ENCODE measurements at regions not wholly inside any gene's neighbourhood (a gene's known extent, or its start where the extent isn't known, plus 50 kb on each side); places are given as distances from the start of the nearest gene placed in this dataset.

GRCh38 chr20:43824309-43825050 is 90.2 kb upstream of the TOX2 start:
- no peaks in the 10 kb centered on the region for H3K4me1 ChIP-seq
- H3K27ac ChIP-seq: no peak overlapping the region
- H3K9me3 ChIP-seq: no peaks in the 10 kb centered on the region
- no peaks in the 10 kb centered on the region for H3K27me3 ChIP-seq
- peak; percentile 32 for DNase-seq (ENCODE audit: low spot score)
- no peaks in the 10 kb centered on the region for H3K36me3 ChIP-seq
- TF ChIP-seq, protein P1, sequence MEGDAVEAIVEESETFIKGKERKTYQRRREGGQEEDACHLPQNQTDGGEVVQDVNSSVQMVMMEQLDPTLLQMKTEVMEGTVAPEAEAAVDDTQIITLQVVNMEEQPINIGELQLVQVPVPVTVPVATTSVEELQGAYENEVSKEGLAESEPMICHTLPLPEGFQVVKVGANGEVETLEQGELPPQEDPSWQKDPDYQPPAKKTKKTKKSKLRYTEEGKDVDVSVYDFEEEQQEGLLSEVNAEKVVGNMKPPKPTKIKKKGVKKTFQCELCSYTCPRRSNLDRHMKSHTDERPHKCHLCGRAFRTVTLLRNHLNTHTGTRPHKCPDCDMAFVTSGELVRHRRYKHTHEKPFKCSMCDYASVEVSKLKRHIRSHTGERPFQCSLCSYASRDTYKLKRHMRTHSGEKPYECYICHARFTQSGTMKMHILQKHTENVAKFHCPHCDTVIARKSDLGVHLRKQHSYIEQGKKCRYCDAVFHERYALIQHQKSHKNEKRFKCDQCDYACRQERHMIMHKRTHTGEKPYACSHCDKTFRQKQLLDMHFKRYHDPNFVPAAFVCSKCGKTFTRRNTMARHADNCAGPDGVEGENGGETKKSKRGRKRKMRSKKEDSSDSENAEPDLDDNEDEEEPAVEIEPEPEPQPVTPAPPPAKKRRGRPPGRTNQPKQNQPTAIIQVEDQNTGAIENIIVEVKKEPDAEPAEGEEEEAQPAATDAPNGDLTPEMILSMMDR (IDR thresholded peaks at IDR 0.05): no peak
- H3K4me3 ChIP-seq: no peak overlapping the region

- H3K4me1 ChIP-seq: no peaks in the 10 kb centered on the region
- no peak overlapping the region for H3K27ac ChIP-seq
- no peaks in the 10 kb centered on the region for H3K9me3 ChIP-seq
- no peak overlapping the region for H3K4me3 ChIP-seq
- TF ChIP-seq, protein P1 (IDR thresholded peaks at IDR 0.05): no peak
- H3K36me3 ChIP-seq: no peaks in the 10 kb centered on the region
- no peaks in the 10 kb centered on the region for H3K27me3 ChIP-seq
- no peak for DNase-seq (ENCODE audit: low spot score)
These were observed 92.9 kb upstream of the TOX2 start for GRCh38 chr20:43821795-43822194.

DNA sequence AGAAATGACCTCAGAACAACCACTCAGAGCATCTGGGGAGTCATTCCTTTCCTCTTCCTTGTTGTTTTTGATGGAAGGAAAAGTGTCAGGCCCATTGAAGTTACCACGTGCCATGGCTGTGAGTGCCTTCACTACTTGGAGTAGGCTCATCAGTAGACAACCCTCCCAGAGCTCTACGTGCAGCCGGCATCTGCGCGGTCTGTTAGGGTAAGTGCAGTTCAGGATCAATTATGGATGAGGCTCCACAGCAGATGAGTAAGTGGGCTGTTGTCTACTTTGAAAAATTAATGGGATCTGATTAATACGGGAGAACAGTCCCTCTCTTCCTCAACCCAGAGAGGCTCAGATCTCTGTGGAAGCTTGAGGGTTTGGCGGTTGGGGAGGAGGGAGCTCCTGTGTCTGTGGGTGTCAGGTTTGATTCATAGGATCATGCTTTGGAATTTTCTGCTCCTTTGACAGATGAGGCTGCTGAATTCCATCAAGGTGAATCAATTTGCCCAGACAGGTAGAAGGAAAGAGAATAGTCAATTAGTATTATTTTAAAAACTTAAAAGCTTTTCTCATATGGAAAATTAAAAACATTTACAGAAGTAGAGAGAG is 93.8 kb upstream of the TOX2 start:
- no peaks in the 10 kb centered on the region for H3K9me3 ChIP-seq
- no peaks in the 10 kb centered on the region for H3K36me3 ChIP-seq
- DNase-seq (ENCODE audit: low spot score): no peak
- TF ChIP-seq, protein P1 (IDR thresholded peaks at IDR 0.05): no peak
- no peak overlapping the region for H3K27ac ChIP-seq
- no peaks in the 10 kb centered on the region for H3K27me3 ChIP-seq
- no peaks in the 10 kb centered on the region for H3K4me1 ChIP-seq
- H3K4me3 ChIP-seq: no peak overlapping the region

- no peaks in the 10 kb centered on the region for H3K27me3 ChIP-seq
- H3K9me3 ChIP-seq: peaks cover 0 to 33% of the 10 kb centered on the region in 2 donors
- H3K4me3 ChIP-seq: no peak overlapping the region
- no peak for DNase-seq (ENCODE audit: low spot score)
- no peaks in the 10 kb centered on the region for H3K36me3 ChIP-seq
- TF ChIP-seq, protein P1 (IDR thresholded peaks at IDR 0.05): no peak
- H3K27ac ChIP-seq: no peak overlapping the region
- H3K4me1 ChIP-seq: no peaks in the 10 kb centered on the region
These were observed 85.4 kb upstream of the GTSF1L start for GRCh38 chr20:43812216-43812615.

DNA sequence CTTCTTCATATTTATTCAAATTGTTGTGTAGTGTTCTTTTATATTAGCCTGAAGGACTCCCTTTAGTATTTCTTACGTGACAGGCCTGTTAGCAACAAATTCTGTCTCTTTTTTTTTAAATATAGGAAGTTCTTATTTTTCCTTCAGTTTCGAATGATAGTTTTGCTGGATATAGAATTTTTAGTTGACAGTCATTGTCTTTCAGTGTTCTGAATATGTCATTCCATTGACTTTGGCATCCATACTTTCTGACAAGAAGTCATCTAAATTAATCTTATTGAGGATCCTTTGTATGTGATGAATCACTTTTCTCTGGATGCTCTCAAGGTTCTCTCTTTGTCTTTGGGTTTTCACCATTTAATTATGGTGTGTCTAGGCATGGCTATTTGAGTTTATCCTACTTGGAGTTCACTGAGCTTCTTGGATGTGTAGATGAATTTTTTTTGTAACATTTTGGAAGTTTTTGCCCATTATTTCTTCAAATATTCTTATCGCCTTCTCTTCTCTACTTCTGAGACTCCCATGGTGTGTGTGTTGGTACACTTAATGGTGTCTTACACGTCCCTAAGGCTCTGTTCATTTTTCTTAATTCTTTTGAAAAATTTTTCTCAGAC is 82.5 kb upstream of the GTSF1L start:
- no peaks in the 10 kb centered on the region for H3K36me3 ChIP-seq
- no peak overlapping the region for H3K4me3 ChIP-seq
- no peaks in the 10 kb centered on the region for H3K27me3 ChIP-seq
- H3K27ac ChIP-seq: no peak overlapping the region
- DNase-seq (ENCODE audit: low spot score): no peak
- peaks cover 0 to 53% of the 10 kb centered on the region in 2 donors for H3K9me3 ChIP-seq
- TF ChIP-seq, protein P1 (IDR thresholded peaks at IDR 0.05): no peak
- H3K4me1 ChIP-seq: no peaks in the 10 kb centered on the region
